Adrenal gland (tissue), 9 donors: ENCODE measurements at regions not wholly inside any gene's neighbourhood (a gene's known extent, or its start where the extent isn't known, plus 50 kb on each side); places are given as distances from the start of the nearest gene placed in this dataset.

Source experiments
- DNase-seq, 7 donors: peaks; one replicate each; pipeline ENCODE4 v3.0.0-alpha.2; 2019 to 2020
- H3K27ac ChIP-seq, 5 donors: fragments of 200-600 bp; sonication (generic) in 4 of 5; 1 replicate in 3 of 5; 2 replicates in 2 of 5; pipeline versions ENCODE4 v1.5.1 to v1.8.0; 2016 to 2020; ENCODE audit warnings: mild to moderate bottlenecking in 1 of 5
- H3K27me3 ChIP-seq: fragments of 200-600 bp; 2 replicates; pipeline ENCODE4 v1.8.0; 2021
- H3K36me3 ChIP-seq, 2 donors: fragments of 200-600 bp; replicated peaks in 1 of 2; 1 replicate in 1 of 2; 2 replicates in 1 of 2; pipeline versions ENCODE4 v1.5.1 to v1.8.0; 2018 to 2022
- H3K4me1 ChIP-seq, 2 donors: fragments of 200-600 bp; replicated peaks in 1 of 2; 1 replicate in 1 of 2; 2 replicates in 1 of 2; pipeline versions ENCODE4 v1.5.1 to v1.8.0; 2018 to 2021
- H3K4me3 ChIP-seq, 4 donors: fragments of 200-600 bp; sonication (generic) in 3 of 4; one replicate each; pipeline ENCODE4 v1.5.1; 2016 to 2018
- H3K9me3 ChIP-seq, 3 donors: fragments of 200-600 bp; sonication (generic) in 1 of 3; replicated peaks in 1 of 3; 1 replicate in 2 of 3; 2 replicates in 1 of 3; pipeline versions ENCODE4 v1.5.1 to v1.8.0; 2016 to 2021
- CTCF ChIP-seq, 6 experiments: fragments of 450-650 bp in 4 of 6; fragments of 200-600 bp in 2 of 6; sonication (generic) in 1 of 6; IDR thresholded peaks; 1 replicate in 5 of 6; 2 replicates in 1 of 6; pipeline versions ENCODE4 v1.5.1 to v1.8.0; 2016 to 2021; ENCODE audit warnings: antibody characterized with exemption in 6 of 6, mild to moderate bottlenecking in 2 of 6, moderate library complexity in 1 of 6
- POLR2A ChIP-seq, 2 donors: fragments of 450-650 bp; IDR thresholded peaks; one replicate each; pipeline ENCODE4 v1.6.1; 2017; ENCODE audit warnings: antibody characterized with exemption in 2 of 2, mild to moderate bottlenecking in 2 of 2, moderate library complexity in 1 of 2
- WGBS, 4 donors: extraction: QIAGEN DNeasy Blood & Tissue Kit in 2 of 4; methylation state at CpG; one replicate each; pipeline versions ENCODE4 v1.1.5 to v1.1.7; 2013 to 2017; 5-methylcytosine and 5-hydroxymethylcytosine counted together
- intact Hi-C, 2 donors: fragments of 100-400 bp; cut with DNase I; formaldehyde crosslinking; loops; one replicate each; pipeline versions ENCODE4 v1.14.1 to v1.15.0; 2022 to 2023
- donor health status: healthy with polysubstance abuse.
- donor health status: Bipolar disorder and iron deficiency.
- donor health status: DM: yes; HTN: yes; CAD: no.
- donor health status: DM: no; HTN: no; CAD: no.
- donor health status: DM: no; HTN: no; CAD: no.

GRCh38 chr1:55512466-55512865 lies 297.3 kb upstream of the USP24 start:
- 91 to 93% (median 92%) methylated on average over 2 of the region's 2 CpGs for WGBS, 4 donors
- H3K27me3 ChIP-seq = no peaks in the 10 kb centered on the region
- intact Hi-C loops = no loop called here
- H3K36me3 ChIP-seq = no peaks in the 10 kb centered on the region
- H3K4me3 ChIP-seq = no peak overlapping the region
- no peak for TF ChIP-seq POLR2A (IDR thresholded peaks at IDR 0.05)
- TF ChIP-seq CTCF (IDR thresholded peaks at IDR 0.05) = no peak
- no peak for DNase-seq
- no peaks in the 10 kb centered on the region for H3K4me1 ChIP-seq
- no peak overlapping the region for H3K27ac ChIP-seq
- H3K9me3 ChIP-seq = no peaks in the 10 kb centered on the region

- WGBS, 4 donors = 68 to 84% (median 76%) methylated on average over 2 of the region's 2 CpGs
- Histone ChIP-seq H3K9me3 (no peaks in the 10 kb centered on the region), H3K27ac (no peak overlapping the region), H3K4me3 (no peak overlapping the region), H3K36me3 (no peaks in the 10 kb centered on the region), H3K4me1 (no peaks in the 10 kb centered on the region), H3K27me3 (no peaks in the 10 kb centered on the region)
- intact Hi-C loops = no loop called here
- DNase-seq = no peak
- no peak for TF ChIP-seq CTCF (IDR thresholded peaks at IDR 0.05)
- no peak for TF ChIP-seq POLR2A (IDR thresholded peaks at IDR 0.05)
Observed at GRCh38 chr1:55507578-55507931, 292.4 kb upstream of the USP24 start.

GRCh38 chr1:55506740-55507577 lies 291.8 kb upstream of the USP24 start:
- intact Hi-C loops = no loop called here
- WGBS, 4 donors = 69 to 79% (median 76%) methylated on average over 6 of the region's 6 CpGs
- Histone ChIP-seq H3K9me3 (no peaks in the 10 kb centered on the region), H3K4me1 (no peaks in the 10 kb centered on the region), H3K27me3 (no peaks in the 10 kb centered on the region), H3K36me3 (no peaks in the 10 kb centered on the region), H3K4me3 (no peak overlapping the region), H3K27ac (no peak overlapping the region)
- no peak for DNase-seq
- no peak for TF ChIP-seq CTCF (IDR thresholded peaks at IDR 0.05)
- no peak for TF ChIP-seq POLR2A (IDR thresholded peaks at IDR 0.05)

GRCh38 chr1:55505326-55505725 lies 290.2 kb upstream of the USP24 start:
- no peak for DNase-seq
- Histone ChIP-seq H3K27ac (no peak overlapping the region), H3K27me3 (no peaks in the 10 kb centered on the region), H3K36me3 (no peaks in the 10 kb centered on the region), H3K4me1 (no peaks in the 10 kb centered on the region), H3K4me3 (no peak overlapping the region), H3K9me3 (no peaks in the 10 kb centered on the region)
- intact Hi-C loops = no loop called here
- TF ChIP-seq POLR2A (IDR thresholded peaks at IDR 0.05) (no peak), CTCF (IDR thresholded peaks at IDR 0.05) (no peak)
